Neural crest cell (in vitro differentiated cells): ENCODE measurements at regions not wholly inside any gene's neighbourhood (a gene's known extent, or its start where the extent isn't known, plus 50 kb on each side); places are given as distances from the start of the nearest gene placed in this dataset.

Experiments
- DNase-seq: peaks from one replicate; pipeline ENCODE4 v3.0.0; 2021; ENCODE audit warnings: low read depth, mixed read lengths, low spot score
- H3K27ac Mint-ChIP-seq: one replicate; pipeline ENCODE4 v1.8.0; 2021; ENCODE audit warnings: mild to moderate bottlenecking, mixed read lengths; ENCODE audit not compliant: unreplicated experiment
- H3K27me3 Mint-ChIP-seq: 2 replicates; pipeline ENCODE4 v1.8.0; 2021; ENCODE audit warnings: low read depth, mild to moderate bottlenecking, mixed read lengths
- H3K36me3 Mint-ChIP-seq: 2 replicates; pipeline ENCODE4 v1.8.0; 2021; ENCODE audit warnings: low read depth, mild to moderate bottlenecking, mixed read lengths
- H3K4me1 Mint-ChIP-seq: 2 replicates; pipeline ENCODE4 v1.8.0; 2021; ENCODE audit warnings: mixed read lengths
- H3K4me3 Mint-ChIP-seq: one replicate; pipeline ENCODE4 v1.8.0; 2021; ENCODE audit warnings: mild to moderate bottlenecking, mixed read lengths
- H3K9me3 Mint-ChIP-seq: 2 replicates; pipeline ENCODE4 v1.8.0; 2021; ENCODE audit warnings: mixed read lengths
- TF ChIP-seq, protein P1 (sequence below): fragments of 200-600 bp; sonication (generic); conservative IDR thresholded peaks from 2 replicates; pipeline ENCODE4 v1.5.0; 2021; ENCODE audit warnings: antibody characterized with exemption, mild to moderate bottlenecking

- Mint-ChIP-seq H3K36me3 (no peaks in the 10 kb centered on the region), H3K9me3 (peaks cover 15% of the 10 kb centered on the region), H3K27me3 (no peaks in the 10 kb centered on the region), H3K27ac (no peak overlapping the region), H3K4me1 (no peaks in the 10 kb centered on the region), H3K4me3 (no peak overlapping the region)
- DNase-seq = no peak
- TF ChIP-seq, protein P1, sequence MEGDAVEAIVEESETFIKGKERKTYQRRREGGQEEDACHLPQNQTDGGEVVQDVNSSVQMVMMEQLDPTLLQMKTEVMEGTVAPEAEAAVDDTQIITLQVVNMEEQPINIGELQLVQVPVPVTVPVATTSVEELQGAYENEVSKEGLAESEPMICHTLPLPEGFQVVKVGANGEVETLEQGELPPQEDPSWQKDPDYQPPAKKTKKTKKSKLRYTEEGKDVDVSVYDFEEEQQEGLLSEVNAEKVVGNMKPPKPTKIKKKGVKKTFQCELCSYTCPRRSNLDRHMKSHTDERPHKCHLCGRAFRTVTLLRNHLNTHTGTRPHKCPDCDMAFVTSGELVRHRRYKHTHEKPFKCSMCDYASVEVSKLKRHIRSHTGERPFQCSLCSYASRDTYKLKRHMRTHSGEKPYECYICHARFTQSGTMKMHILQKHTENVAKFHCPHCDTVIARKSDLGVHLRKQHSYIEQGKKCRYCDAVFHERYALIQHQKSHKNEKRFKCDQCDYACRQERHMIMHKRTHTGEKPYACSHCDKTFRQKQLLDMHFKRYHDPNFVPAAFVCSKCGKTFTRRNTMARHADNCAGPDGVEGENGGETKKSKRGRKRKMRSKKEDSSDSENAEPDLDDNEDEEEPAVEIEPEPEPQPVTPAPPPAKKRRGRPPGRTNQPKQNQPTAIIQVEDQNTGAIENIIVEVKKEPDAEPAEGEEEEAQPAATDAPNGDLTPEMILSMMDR = no peak
These were observed 79.8 kb upstream of the IQSEC1 start for GRCh38 chr3:13152826-13153710.

DNA sequence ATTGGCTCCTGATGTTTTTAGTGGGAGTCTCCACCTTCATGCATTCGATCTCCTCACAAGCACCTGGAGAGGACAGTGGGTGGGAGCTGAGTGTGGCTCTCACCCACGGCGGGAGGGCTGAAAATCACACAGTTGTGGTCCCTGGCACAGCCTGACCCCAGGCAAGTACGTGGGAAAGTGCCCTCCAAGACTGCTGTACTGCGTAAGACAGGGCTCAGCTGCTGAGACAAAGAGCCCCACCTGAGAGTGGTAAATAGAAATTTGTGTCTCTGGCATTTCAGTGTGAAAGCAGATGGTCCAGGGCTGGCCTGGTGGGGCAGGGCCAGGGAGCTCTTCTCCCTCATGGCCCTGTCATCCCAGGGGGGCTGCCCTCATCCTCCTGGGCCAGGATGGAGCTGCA, 77.4 kb upstream of the IQSEC1 start:
- Mint-ChIP-seq H3K36me3 (no peaks in the 10 kb centered on the region), H3K4me3 (no peak overlapping the region), H3K27me3 (no peaks in the 10 kb centered on the region), H3K27ac (no peak overlapping the region), H3K9me3 (peaks cover 9% of the 10 kb centered on the region), H3K4me1 (no peaks in the 10 kb centered on the region)
- DNase-seq = no peak
- TF ChIP-seq, protein P1 = no peak

- Mint-ChIP-seq H3K4me3 (no peak overlapping the region), H3K27ac (no peak overlapping the region), H3K4me1 (no peaks in the 10 kb centered on the region), H3K36me3 (no peaks in the 10 kb centered on the region), H3K27me3 (no peaks in the 10 kb centered on the region), H3K9me3 (peaks cover 1% of the 10 kb centered on the region)
- DNase-seq = no peak
- TF ChIP-seq, protein P1 = no peak
These were observed 76.3 kb upstream of the IQSEC1 start for GRCh38 chr3:13149330-13150108.

DNA sequence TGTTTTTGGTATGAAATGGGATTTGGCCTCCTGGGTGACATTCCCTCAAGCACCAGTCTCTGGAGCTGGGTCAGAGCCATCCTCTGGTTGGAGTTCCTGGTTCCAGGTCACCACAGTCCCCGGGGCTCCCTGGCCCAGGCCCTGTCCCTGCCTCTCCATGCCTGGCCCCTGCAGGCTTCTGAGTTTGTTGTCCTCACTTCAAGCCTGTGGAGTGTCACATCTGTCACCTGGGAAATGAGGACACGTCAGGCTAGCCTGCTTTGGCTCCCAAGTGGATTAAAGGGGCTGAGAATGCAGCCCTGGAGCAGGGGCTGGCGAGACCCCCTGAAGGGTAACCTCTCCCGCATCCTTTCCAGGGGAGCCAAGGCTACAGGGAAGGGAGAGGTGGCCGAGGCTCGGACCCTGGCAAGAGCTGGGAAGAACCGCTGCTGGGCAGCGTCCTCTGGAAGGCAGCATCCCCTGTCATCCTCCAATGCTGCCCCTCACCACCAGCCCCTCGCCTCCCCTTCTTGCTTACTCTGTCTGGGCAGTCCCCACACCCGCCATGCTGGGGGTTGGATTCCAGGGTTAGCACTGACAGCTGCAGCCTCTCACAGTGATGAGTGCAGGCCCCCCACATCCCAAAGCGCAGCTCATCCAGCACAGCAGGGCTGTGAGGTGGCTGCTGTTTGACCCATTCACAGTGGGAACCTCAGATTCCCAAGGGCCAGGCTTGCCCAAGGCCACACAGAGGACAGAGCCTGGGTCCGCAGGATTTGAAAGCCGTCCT, 75.5 kb upstream of the IQSEC1 start:
- Mint-ChIP-seq H3K4me3 (no peak overlapping the region), H3K27me3 (no peaks in the 10 kb centered on the region), H3K27ac (no peak overlapping the region), H3K9me3 (no peaks in the 10 kb centered on the region), H3K4me1 (no peaks in the 10 kb centered on the region), H3K36me3 (no peaks in the 10 kb centered on the region)
- no peak for DNase-seq
- TF ChIP-seq, protein P1 = no peak

DNA sequence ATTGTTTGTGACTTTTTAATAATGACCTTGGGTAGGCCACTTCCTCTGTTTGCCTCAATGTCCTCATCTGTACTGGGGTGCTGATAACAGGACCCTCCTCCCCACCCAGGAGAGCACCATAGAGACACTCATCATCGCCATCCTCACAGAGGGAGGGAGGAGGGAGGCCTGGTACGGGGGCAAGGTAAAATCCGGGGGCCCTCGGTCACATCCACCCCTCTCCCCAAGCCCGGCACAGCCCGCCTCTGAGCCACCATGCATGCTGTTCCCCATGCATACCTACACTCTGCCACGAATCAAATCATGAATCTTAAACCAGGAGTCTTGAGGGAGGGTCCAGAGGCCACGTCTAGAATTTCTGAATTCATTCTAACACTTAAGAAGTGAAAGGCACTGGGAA, 74.9 kb upstream of the IQSEC1 start:
- H3K36me3 Mint-ChIP-seq = no peaks in the 10 kb centered on the region
- H3K27me3 Mint-ChIP-seq = no peaks in the 10 kb centered on the region
- no peak for DNase-seq
- no peak overlapping the region for H3K27ac Mint-ChIP-seq
- H3K4me3 Mint-ChIP-seq = no peak overlapping the region
- H3K4me1 Mint-ChIP-seq = no peaks in the 10 kb centered on the region
- TF ChIP-seq, protein P1 = no peak
- H3K9me3 Mint-ChIP-seq = no peaks in the 10 kb centered on the region
